ENCODE measurements at regions not wholly inside any gene's neighbourhood (a gene's known extent, or its start where the extent isn't known, plus 50 kb on each side); places are given as distances from the start of the nearest gene placed in this dataset.

GRCh38 chr1:29999595-29999994 lies 723.8 kb downstream of the MATN1 start:
- TF ChIP-seq CTCF (IDR thresholded peaks at IDR 0.05; ENCODE audit: insufficient read depth, low read depth, low read length): no peak
- no peak for TF ChIP-seq EZH2 (IDR thresholded peaks at IDR 0.05; ENCODE audit: insufficient read depth, low read length)
